WERI-Rb-1 (cell line): ENCODE measurements at regions not wholly inside any gene's neighbourhood (a gene's known extent, or its start where the extent isn't known, plus 50 kb on each side); places are given as distances from the start of the nearest gene placed in this dataset.

Source experiments
- DNase-seq: peaks from one replicate; pipeline ENCODE4 v3.0.0-alpha.2; 2020
- H3K27ac ChIP-seq: fragments of 250-450 bp; sonication (Bioruptor Pico); 2 replicates; pipeline ENCODE4 v1.5.1; 2020; ENCODE audit warnings: mild to moderate bottlenecking, moderate library complexity
- H3K27me3 ChIP-seq: fragments of 250-450 bp; sonication (Bioruptor Pico); 2 replicates; pipeline ENCODE4 v1.5.1; 2021; ENCODE audit warnings: mild to moderate bottlenecking, low read depth, moderate library complexity; ENCODE audit not compliant: insufficient read depth, severe bottlenecking
- H3K36me3 ChIP-seq: fragments of 250-450 bp; sonication (Bioruptor Pico); 2 replicates; pipeline ENCODE4 v1.5.1; 2020; ENCODE audit warnings: mild to moderate bottlenecking, moderate library complexity
- H3K4me3 ChIP-seq: 2 replicates; pipeline ENCODE4 v1.5.1; 2011; ENCODE audit warnings: low read depth, mild to moderate bottlenecking, control low read depth, low read length
- H3K9me3 ChIP-seq: fragments of 250-450 bp; sonication (Bioruptor Pico); 2 replicates; pipeline ENCODE4 v1.5.1; 2021; ENCODE audit warnings: mild to moderate bottlenecking, moderate library complexity; ENCODE audit not compliant: severe bottlenecking
- TF ChIP-seq, protein P1 (sequence below): IDR thresholded peaks from 2 replicates; pipeline ENCODE4 v1.5.1; 2011; ENCODE audit warnings: low read depth, mild to moderate bottlenecking, control low read depth, inconsistent platforms, low read length

DNA sequence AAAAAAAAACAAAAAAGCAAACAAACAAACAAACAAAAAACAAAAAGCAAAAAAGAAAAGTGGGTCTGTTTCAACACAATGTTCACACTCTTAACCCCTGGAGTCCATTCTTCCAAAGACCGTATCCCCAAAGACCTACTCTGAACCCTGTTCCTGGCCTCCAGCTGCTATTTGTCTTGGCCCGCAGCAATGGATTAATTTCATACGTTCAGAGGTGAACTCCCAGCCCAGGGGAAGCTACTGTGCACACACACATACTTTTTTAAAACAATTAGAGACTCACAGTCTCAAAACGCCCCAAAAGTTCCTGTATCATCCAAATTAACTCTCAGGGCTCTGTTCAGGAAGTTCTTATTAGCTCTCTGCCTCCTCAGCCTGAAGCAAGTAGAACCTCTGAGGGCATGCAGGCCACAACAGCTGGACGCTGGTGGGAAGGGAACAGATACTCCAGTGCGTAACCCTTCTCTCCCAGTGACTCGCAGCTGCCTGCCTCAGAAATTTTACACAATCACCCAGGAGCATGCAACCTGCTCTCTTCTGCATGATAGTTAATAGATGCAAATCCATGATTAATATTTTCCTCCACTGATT, 395.4 kb downstream of the RRAGC start:
- no peaks in the 10 kb centered on the region for H3K36me3 ChIP-seq
- H3K27ac ChIP-seq: no peak overlapping the region
- TF ChIP-seq, protein P1, sequence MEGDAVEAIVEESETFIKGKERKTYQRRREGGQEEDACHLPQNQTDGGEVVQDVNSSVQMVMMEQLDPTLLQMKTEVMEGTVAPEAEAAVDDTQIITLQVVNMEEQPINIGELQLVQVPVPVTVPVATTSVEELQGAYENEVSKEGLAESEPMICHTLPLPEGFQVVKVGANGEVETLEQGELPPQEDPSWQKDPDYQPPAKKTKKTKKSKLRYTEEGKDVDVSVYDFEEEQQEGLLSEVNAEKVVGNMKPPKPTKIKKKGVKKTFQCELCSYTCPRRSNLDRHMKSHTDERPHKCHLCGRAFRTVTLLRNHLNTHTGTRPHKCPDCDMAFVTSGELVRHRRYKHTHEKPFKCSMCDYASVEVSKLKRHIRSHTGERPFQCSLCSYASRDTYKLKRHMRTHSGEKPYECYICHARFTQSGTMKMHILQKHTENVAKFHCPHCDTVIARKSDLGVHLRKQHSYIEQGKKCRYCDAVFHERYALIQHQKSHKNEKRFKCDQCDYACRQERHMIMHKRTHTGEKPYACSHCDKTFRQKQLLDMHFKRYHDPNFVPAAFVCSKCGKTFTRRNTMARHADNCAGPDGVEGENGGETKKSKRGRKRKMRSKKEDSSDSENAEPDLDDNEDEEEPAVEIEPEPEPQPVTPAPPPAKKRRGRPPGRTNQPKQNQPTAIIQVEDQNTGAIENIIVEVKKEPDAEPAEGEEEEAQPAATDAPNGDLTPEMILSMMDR: no peak
- DNase-seq: no peak
- no peak overlapping the region for H3K4me3 ChIP-seq
- no peaks in the 10 kb centered on the region for H3K27me3 ChIP-seq
- peaks cover 4% of the 10 kb centered on the region for H3K9me3 ChIP-seq

- H3K4me3 ChIP-seq: no peak overlapping the region
- TF ChIP-seq, protein P1: no peak
- no peaks in the 10 kb centered on the region for H3K27me3 ChIP-seq
- DNase-seq: no peak
- H3K27ac ChIP-seq: no peak overlapping the region
- peaks cover 4% of the 10 kb centered on the region for H3K9me3 ChIP-seq
- H3K36me3 ChIP-seq: no peaks in the 10 kb centered on the region
These were observed 396.5 kb downstream of the RRAGC start for GRCh38 chr1:38463074-38463473.

DNA sequence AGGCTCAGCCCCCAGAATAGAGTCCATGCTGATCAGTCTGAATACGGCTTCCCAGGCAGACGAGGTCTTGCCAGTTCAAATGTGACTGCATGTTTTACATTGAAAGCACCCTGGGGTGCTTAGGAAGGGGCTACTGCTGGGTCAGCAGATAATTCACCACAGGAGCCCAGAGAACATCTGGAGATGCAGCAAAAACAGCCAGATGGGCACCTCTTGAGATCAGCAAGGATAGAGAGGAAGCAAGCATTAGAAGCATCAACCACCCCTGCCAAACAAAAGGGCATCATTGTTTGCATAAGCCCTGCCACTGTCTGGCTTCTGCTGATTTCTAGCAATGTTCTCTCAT, 403.1 kb downstream of the RRAGC start:
- TF ChIP-seq, protein P1: no peak
- H3K4me3 ChIP-seq: no peak overlapping the region
- no peak overlapping the region for H3K27ac ChIP-seq
- H3K27me3 ChIP-seq: no peaks in the 10 kb centered on the region
- DNase-seq: no peak
- no peaks in the 10 kb centered on the region for H3K36me3 ChIP-seq
- H3K9me3 ChIP-seq: no peaks in the 10 kb centered on the region

DNA sequence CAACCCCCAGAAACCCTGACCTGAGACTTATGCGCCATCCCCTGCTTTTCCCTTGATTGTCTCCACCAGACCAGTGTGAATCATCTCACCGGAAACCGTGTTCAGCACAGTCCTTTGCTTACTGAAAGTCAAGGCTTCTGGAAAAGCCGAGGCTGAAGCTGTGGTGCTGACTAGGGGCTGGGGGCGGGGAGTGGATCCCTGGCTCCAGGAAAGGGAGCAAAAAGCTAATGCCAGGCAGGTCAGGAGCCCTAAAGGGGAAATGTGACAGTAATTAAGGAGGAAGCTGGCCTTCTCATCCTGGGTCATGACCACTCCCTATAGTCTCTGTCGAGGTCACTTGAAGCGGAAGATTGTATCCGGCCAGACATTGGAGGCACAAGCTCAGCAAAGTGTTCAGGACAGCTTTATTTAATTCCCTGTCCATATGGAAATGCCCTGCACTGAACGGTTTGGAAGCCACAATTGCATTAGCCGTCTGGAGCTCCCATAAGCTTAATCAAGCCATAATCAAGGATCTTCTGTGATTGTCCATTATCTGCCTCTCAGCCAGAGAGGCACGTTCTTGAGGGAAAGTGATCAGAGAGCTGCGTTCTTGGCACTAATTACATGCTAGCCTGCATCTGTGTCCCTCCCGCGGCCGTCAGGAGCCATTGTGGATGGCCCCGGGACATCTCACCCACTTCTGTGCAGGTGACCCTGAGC, 403.6 kb downstream of the RRAGC start:
- TF ChIP-seq, protein P1: 0 out of 2 replicates have a peak, but pooled peaks have one; percentile 18
- Histone ChIP-seq H3K4me3 (peak overlapping the region; percentile 14), H3K27me3 (no peaks in the 10 kb centered on the region), H3K36me3 (no peaks in the 10 kb centered on the region), H3K9me3 (no peaks in the 10 kb centered on the region), H3K27ac (peak overlapping the region; percentile 36)
- peak; percentile 77 for DNase-seq

- Histone ChIP-seq H3K36me3 (no peaks in the 10 kb centered on the region), H3K27me3 (no peaks in the 10 kb centered on the region), H3K9me3 (no peaks in the 10 kb centered on the region), H3K4me3 (no peak overlapping the region), H3K27ac (no peak overlapping the region)
- TF ChIP-seq, protein P1: no peak
- no peak for DNase-seq
These were observed 404.7 kb downstream of the RRAGC start for GRCh38 chr1:38454749-38455441.
